ENCODE measurements at regions not wholly inside any gene's neighbourhood (a gene's known extent, or its start where the extent isn't known, plus 50 kb on each side); places are given as distances from the start of the nearest gene placed in this dataset.

DNA sequence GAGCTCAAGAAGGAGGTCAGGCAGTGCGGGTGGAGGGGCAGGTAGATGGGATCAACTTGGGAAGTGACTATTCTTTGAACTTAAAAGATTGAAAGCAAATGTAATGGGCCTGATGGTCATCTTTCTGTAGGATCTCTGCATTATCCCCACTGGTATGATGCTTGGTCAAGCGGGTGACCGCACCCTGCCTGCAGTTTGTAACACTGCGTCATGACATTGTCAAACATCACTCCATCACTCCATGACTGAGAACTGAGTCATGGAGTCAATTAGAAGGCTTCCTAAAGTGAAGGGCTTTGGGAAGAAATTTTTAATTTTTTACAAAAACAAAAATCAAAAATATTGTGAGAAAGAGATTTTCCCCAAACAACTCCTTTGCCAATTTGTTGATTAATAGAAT is 62.4 kb upstream of the BMAL1 start:
- TF ChIP-seq RCOR1 (IDR thresholded peaks at IDR 0.05; ENCODE audit: insufficient replicate concordance, low read length) (no peak), POLR2A (IDR thresholded peaks at IDR 0.05; ENCODE audit: low read depth, low read length) (no peak)
- TF ChIP-seq, protein P1, sequence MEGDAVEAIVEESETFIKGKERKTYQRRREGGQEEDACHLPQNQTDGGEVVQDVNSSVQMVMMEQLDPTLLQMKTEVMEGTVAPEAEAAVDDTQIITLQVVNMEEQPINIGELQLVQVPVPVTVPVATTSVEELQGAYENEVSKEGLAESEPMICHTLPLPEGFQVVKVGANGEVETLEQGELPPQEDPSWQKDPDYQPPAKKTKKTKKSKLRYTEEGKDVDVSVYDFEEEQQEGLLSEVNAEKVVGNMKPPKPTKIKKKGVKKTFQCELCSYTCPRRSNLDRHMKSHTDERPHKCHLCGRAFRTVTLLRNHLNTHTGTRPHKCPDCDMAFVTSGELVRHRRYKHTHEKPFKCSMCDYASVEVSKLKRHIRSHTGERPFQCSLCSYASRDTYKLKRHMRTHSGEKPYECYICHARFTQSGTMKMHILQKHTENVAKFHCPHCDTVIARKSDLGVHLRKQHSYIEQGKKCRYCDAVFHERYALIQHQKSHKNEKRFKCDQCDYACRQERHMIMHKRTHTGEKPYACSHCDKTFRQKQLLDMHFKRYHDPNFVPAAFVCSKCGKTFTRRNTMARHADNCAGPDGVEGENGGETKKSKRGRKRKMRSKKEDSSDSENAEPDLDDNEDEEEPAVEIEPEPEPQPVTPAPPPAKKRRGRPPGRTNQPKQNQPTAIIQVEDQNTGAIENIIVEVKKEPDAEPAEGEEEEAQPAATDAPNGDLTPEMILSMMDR (conservative IDR thresholded peaks at IDR 0.05; ENCODE audit: low read depth, low read length): no peak

Measured in IMR-90 (cell line).